HG02798 (cell line): ENCODE measurements at regions not wholly inside any gene's neighbourhood (a gene's known extent, or its start where the extent isn't known, plus 50 kb on each side); places are given as distances from the start of the nearest gene placed in this dataset.

ENCODE experiments used
- ATAC-seq: cut with Tn5 transposase; IDR thresholded peaks from one replicate; pipeline ENCODE4 v1.9.1; 2021; ENCODE audit warnings: mild to moderate bottlenecking; ENCODE audit not compliant: unreplicated experiment, poor library complexity

DNA sequence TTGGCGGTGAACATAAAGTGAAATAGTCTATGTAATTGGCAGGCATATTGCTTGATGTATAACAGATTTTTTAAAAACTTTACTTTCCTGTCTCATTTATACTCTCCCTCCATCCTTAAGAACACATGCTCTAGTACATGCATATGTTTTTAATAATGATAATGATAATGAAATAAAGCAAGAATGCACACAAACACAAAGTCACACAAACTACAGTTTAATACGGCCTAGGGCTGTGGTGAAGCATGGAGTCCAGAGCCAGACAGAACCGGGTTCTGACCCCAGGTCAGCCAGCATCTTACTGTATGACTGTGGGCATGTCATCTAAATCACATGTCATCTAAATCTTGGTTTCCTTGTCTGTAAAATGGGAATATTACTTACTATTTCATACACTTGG is 324.9 kb upstream of the NFIA start:
- ATAC-seq: no peak

DNA sequence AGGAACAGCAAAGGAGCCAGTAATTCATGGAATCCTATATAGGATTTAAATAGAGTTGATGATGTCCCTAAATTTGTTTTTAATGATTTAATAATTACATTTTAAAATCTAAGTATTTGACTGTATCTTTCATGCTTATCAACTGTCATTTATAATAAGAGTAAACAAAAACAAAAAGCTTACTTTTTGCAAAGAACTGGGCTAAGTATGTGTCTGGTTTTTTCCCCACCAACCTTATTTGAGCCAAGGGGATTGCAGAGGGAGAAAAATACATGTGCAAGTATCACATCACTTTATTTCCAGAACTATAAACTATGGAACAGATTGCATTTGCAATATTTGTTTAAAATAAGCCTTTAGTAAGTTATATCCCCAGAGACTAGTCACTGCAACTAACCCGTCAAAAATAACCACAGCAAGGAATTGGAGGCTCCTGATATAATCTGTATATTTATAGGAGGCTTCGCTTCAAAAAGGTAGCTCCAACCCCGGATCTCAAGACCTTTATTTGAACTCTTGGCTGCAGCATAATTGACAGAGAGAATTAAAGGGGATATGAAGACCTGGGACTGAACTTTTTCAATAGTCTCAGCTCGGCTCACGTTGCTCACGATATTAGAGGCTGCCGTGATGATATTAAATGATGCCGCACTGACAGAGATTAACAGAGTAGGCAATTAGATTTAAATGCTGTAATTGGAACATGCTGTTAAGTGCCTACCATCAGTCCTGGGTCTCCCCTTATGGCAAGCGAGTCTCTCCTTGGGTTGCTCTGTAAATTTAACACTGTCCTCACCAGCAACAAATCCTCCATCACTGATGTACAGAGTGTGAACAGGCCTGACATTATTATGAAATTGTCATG is 329.1 kb upstream of the NFIA start:
- ATAC-seq: no peak

DNA sequence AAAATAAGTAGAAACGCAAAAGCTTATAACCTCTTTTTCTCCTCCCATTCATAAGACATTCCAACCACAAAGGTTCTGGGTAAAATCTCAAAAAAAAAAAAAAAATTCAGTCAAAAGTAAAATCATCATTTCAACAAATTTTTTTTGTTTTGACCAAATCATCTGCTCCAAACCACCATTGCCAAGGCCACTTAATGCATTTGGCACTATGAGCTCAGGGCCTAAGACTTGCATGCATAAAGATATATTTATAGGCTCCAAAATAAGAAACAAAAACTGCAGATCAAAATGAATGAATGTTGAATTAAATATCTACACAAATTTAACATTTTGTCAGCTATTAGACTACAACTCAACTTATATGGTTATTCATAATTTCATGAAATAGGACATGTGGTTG is 331.1 kb upstream of the NFIA start:
- ATAC-seq: no peak

DNA sequence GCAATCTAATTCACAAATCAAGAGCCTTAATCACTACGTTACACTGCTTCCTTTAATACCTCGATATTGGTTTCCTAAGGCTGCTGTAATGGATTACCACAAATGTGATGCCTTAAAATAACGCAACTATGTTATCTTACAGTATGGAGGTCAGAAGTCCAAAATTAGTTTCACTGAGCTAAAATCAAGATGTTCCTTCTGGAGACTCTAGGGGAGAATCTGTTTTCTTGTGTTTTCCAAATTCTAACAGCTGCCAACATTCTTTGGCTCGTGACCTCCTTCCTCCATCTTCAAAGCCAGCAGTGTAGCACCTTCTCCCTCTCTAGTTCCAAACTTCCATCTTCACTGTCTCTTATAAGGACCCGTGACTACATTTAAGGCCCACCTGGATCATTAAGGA is 335.0 kb upstream of the NFIA start:
- no peak for ATAC-seq

DNA sequence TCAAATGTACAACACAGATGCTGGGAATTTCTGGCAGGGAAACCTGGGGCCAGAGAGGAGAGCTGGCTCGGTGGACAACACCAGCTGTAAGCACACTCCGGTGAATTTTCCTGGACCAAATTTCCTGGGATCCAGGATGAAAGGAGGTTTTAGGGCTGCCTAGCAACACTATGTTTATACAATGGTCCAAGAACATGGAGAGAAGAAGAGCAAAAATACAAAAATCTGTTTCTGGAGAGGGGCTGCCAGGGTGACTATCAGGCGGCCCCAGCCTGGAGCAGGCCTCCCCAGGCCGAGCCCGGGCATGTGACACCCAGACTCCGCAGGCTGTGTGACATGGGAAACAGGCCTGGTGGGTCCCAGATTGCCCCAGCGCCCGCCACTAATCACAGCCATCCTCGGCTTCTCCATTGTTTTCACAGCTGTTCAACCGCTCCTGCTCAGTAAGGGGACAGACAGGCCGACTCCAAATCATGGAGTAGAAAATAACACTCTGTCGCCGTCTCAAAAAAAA is 336.0 kb upstream of the NFIA start:
- ATAC-seq: no peak

DNA sequence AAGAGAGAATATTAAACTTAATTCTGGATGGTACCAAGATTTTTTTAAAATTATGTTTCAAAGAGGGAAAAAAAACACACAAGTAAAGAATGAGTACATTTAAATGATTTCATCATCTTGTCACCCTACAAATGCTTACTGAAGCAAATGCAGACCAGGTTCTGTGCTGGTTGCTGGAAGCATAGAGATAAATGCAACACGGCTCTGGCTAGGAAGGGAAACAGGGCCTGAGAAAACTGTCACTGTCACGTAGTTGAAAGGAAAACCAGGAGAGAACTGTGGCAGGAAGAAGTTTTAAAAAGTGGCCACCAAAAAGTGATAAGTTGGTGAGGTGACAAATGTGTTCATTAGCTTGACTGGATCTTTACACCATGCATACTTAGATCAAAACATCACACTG is 336.9 kb upstream of the NFIA start:
- ATAC-seq: no peak

DNA sequence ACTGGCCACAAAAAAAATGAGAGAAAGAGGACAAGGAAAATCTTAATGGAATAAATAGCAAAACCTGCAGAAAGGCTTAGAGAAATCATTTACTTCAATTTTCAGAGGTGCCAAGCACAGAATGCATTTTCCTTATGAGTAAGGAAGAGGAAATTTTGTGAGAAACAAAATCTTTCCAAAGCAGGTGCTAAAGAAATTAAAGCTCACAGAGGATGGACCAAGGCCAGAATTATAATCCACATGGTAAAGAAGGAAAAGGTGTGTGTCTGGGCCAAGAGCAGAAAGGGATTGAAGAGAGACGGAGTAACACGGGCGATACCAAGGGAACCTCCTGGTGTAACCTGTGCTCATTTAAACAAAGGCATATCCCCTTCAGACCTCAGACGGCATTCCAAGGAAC is 340.0 kb upstream of the NFIA start:
- ATAC-seq: no peak

DNA sequence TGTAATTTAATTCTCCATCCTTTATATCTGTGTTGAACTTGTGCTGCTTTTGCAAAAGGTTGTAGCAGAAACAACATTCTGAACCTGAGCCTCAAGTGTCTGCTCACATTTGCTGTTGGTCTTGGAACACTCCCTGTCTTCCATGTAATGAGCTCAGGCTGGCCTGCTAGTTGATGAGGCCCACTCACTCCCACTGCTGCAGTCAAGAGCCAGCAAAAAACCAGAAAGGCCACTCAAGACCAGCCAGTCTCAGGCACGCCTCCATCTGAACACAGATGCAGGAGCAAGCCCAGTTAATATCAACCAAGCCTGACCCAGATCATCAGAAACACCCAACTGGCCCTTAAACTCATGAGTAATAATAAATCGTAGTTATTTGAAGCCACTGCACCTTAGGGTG is 342.2 kb upstream of the NFIA start:
- no peak for ATAC-seq

DNA sequence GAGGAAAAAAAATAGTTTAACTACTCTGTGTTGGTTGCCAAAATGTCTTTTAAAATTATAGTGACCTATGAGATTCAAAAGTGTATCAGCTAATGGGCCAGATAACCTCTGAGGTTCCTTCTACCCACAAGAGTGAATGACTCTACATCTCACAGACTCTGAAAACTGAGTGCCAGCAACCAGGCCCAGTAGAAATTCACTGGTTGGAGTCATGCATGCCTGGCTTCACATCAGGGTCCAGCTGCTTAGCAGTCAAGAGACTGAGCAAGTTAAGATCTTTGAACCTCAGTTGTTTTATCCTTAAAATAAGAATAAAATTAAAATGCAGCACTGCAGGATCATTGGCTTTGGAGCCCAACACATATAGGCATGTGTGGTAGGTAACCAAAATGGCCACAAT is 342.6 kb upstream of the NFIA start:
- ATAC-seq: no peak

DNA sequence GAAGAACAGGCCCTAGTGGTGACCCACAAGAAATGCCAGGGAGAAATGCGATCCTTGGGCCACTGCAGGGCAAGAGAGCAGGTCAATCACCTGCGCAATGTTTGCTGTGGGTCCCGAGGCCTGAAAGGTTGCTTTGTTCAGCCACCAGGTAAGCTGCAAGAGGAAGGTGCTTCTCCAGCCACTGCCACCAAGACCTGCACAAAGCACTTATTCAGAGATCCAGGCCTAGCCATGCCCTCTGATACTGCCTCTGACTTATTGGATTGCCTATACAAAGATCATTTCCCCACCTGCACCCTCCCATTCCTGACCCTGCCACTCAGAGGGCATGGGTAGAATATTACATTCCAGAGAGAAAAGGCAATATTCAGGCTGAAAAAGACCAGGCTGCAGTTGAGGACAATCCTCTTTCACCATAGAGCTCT is 349.4 kb upstream of the NFIA start:
- no peak for ATAC-seq

DNA sequence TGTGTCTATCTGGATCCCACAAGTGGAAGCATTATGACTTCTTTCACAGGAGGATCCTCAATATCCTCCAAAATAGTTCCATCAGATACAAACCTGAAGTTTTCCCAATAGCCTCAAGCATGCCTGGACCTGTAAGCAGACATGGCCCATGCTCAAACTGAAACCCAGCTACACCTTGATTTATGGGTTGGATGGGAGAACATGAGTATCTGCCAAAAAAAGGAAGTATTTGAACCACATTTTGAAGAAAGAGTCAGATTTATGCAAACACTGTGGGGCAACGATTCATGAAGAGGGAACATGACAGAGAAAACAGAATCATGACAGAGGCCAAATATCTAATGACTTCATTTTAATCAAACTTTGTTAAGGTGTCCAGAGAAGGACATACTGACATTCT is 351.0 kb upstream of the NFIA start:
- no peak for ATAC-seq

DNA sequence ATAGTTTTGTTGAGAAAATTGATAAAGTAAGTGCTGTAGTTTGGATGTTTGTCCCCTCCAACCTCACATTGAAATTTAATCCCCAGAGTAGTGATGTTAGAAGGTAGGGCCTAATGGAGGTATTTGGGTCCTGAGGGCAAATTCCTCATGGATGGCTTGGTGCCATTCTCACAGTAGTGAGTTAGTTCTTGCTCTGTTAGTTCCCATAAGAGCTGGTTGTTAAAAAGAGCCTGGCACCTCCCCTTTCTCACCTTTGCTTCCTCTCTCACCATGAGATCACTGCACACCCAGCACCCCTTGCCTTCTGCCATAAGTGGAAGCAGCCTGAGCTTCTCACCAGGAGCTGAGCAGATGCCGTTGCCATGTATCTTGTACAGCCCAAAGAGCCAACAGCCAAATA is 354.8 kb upstream of the NFIA start:
- ATAC-seq: no peak

DNA sequence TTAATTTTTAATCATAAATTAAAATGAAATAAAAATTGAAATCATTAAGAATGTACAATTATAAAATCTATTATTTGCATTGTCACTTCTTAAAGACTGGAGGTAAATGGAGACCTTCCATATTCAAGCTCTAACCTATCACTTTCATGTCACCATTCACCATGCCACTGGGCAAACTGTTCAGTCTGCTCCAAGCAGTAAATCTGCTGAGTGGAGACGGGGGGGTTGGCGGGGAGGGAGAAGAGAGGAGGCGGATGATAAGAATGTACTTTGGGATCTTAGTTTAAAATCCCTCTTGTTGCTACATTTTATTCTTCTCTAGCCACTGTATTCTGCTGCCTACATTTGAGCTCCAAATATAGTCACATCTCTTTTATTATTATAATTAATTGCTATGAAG is 365.9 kb upstream of the NFIA start:
- no peak for ATAC-seq

DNA sequence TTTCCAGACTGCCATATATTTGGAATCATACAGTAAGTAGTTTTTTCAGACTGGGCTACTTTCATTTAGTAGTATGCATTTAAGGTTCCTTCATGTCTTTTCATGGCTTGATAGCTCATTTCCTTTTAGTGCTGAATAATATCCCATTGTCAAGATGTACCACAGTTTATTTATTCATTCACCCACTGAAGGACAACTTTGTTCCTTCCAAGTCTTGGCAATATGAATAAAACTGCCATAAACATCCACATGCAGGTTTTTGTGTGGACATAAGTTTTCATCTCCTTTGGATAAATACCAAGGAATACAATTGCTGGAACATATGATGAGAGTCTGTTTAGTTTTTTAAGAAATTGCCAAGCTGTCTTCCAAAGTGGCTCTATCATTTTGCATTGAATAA is 366.4 kb upstream of the NFIA start:
- no peak for ATAC-seq

DNA sequence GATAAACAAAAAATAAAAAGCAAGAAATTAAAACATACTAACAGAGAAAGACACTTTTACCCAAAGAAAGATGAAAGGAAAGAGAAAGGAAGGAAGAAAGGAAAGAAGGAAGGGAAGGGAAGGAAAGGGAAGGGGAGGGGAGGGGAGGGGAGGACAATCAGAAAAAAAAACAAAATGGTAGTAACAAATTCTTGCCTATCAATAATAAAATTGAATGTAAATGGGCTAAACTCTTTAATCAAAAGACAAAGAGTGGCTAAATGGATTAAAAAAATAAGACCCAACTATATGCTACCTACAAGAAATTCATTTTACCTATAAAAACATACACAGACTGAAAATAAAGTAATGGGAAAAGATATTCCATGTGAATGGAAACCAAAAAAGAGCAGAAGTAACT is 372.9 kb upstream of the NFIA start:
- ATAC-seq: no peak

DNA sequence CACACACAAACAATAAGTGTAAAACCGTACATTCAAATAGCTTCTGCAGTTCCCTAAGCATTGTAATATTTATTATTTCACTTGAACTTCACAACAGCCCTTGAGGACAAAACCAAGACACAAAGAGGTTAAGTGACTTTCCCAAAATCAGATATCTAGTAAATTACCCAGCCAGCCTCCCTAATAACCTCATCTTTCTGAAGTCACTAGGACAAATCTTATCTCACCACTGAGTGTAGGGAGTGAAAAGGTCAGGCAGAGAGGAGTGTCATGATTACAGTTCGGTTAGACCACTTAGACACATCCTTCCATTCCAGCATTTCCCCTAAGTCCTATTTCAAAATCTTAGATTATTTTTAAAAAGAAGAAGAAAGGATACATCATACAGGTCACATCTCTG is 377.3 kb upstream of the NFIA start:
- no peak for ATAC-seq

DNA sequence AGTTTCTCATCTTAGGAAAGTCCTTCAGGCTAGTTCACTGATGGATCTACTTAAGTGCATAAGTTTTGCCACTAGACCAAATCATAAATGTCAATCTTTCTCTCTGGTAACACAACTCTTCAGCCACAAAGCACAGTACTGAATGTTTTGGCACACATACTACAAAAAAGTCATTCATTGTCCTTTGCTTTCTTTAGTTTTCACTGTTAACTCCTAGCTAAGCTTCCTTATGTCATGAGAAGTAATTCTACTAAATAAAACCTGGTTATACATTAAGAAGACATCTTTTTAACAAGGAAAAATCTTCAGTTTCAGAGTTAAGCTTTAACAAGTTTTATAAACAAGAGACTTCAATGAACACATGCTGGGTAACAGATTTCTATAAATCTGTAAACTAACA is 379.2 kb upstream of the NFIA start:
- ATAC-seq: no peak

DNA sequence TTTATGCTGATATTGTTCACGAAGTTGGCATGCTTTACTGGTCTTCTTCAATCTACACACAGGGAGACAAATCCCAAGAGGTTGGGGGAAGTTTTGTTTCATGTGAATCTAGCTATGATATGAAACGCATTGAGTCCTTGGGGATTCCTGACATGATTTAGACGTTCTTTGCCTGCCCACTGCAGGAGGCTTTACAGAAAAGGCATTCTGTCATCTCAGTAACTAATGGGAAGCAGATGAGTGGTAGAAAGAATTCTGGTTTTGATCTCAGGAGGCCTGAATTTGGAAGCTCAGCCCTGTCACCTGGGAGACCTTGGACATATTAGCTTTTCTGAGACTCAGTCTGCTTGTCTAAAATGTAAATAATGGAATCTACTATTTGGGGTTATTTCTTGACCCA is 383.0 kb upstream of the NFIA start:
- ATAC-seq: no peak

DNA sequence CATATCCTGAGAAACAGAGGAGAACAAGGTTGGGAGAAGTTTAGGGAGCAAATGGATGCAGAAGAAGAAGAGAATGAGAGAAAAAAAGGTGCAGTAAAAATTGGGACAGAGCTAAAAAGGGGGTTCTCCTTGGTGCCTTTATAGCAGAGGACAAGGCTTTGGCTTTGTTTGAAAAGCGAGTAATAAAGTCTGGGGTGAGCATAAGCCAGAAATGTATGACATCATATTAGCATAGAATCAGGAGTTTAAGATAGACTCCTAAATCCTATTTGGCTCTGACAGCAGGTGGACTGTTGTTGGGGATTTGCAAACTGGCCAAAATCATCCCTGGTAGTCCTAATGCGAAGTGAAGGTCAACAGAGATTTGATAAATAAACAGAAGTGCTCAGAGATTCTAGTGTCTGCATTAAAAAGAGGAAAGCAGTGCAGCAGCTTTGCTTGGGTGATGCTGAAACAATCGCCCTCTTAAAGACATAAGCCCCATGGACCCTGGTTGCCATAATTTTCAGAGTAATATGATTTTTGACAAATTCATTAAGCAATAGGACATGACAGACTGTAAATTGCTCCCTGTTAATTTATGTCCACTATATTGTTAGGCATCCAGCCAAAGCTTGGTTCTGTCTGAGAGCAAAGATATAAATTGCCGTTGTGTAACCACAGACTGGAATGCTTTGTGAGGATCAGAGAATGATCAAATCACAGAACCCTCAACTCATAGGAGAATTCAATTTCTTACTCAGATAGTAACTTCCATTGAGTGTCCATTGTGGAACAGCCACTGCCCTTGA is 385.0 kb upstream of the NFIA start:
- no peak for ATAC-seq

DNA sequence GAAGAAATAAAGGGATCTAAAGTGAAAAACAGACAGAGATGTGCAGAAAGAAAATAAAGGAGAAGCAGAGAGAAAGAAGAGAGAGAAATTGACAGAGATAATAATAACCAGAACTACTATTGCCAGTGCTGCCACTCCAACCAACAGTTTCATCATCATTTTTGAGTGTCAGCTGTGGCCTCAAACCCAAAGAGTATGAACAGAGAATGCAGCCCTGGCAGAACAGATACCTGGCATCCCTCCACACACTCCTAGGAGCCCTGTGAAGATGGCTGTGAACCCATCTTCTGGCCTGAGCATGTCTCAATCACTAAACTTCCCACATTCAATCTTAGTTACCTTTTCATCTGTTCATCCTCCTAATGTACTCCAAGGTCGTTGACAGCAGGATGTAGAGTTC is 385.8 kb upstream of the NFIA start:
- no peak for ATAC-seq

DNA sequence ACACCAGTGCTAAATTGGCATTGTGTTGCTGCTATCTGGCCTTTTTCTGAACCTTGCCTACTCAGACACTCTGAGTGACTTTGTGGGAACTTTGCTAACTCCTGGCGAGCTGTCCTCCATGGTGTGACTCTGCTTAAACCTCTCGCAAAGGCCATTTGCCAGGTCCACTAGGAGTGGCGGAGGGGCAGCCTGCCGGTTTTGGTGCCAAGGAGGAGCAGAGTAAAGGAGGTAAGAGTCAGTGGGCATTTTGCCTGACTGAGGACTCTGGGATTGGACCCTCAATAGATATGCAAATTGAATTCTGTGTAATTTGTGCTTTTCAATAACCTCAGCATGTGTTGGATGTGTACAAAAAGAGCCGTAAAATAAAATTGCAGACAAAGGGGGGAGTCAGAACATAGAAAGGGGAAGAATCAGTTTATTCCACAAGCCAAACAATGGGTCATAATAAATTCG is 386.6 kb upstream of the NFIA start:
- ATAC-seq: no peak

DNA sequence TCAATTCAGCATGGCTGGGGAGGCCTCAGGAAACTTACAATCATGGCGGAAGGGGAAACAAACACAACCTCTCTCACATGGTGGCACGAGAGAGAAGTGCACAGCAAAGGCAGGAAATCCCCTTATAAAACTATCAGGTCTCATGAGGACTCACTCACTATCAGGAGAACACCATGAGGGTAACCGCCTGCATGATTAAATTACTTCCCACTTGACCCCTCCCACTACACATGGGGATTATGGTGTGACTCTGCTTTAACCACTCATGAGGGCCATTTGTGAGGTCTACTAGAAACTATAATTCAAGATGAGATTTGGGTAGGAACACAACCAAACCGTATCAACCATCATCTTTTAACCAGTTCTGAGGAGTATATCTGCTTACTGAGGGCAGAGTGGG is 387.4 kb upstream of the NFIA start:
- no peak for ATAC-seq
